K562 (cell line): ENCODE measurements at regions not wholly inside any gene's neighbourhood (a gene's known extent, or its start where the extent isn't known, plus 50 kb on each side); places are given as distances from the start of the nearest gene placed in this dataset.

Experiments
- ATAC-seq: fragments of 200-7000 bp; cut with Tn5 transposase; 3 replicates; pipeline ENCODE4 v1.9.1; 2020; ENCODE audit warnings: moderate library complexity
- BruUV-seq: library from RNA; stranded (reverse); fragments of 400-500 nt; replicated peaks from 2 replicates; lab custom pipeline; 2021; lab: Mats Ljungman, UMichigan
- CTCF ChIA-PET: fragments of 300-600 bp; formaldehyde crosslinking; extraction: SDS; loops from one replicate; lab custom pipeline; 2021; ENCODE audit warnings: low intra/inter-chr PET ratio; lab: Yijun Ruan, JAX
- POLR2A ChIA-PET: fragments of 300-600, 350-650 bp; sonication (Branson Sonifier 250); formaldehyde crosslinking; extraction: SDS; loops from one replicate; lab custom pipeline; 2021; ENCODE audit warnings: antibody characterized with exemption, inconsistent platforms; lab: Yijun Ruan, JAX
- DNase-seq, 4 experiments: peaks; one replicate each; pipeline versions ENCODE4 v3.0.0 to v3.0.0-alpha.2; 2011 to 2018; ENCODE audit warnings: low spot score in 3 of 4, mixed read lengths in 3 of 4; ENCODE audit errors: extremely low read depth in 1 of 4
- FAIRE-seq: peaks from 2 replicates; lab custom pipeline; 2011; peaks lifted over from hg19 to GRCh38; lab: Jason Lieb, UNC
- H2AFZ ChIP-seq: 2 replicates; pipeline ENCODE4 v1.6.0; 2011; ENCODE audit warnings: low read depth, low read length, control low read depth, inconsistent platforms
- H3K27ac ChIP-seq: fragments of 200-600 bp; 3 replicates; pipeline ENCODE4 v1.8.0; 2011; ENCODE audit warnings: low read depth, mild to moderate bottlenecking, control low read depth, inconsistent platforms, low read length, moderate library complexity, mixed read lengths; ENCODE audit errors: extremely low read depth
- H3K27me3 ChIP-seq, 2 experiments: fragments of 300-600 bp in 1 of 2; 2 replicates in 1 of 2; 3 replicates in 1 of 2; pipeline versions ENCODE4 v1.6.0 to v1.8.0; 2011; ENCODE audit warnings: inconsistent platforms in 2 of 2, low read length in 2 of 2, mild to moderate bottlenecking in 1 of 2, mixed read lengths in 1 of 2, moderate library complexity in 1 of 2; ENCODE audit not compliant: control insufficient read depth in 2 of 2, insufficient read depth in 2 of 2
- H3K36me3 ChIP-seq: fragments of 300-600 bp; 3 replicates; pipeline ENCODE4 v1.8.0; 2011; ENCODE audit warnings: mild to moderate bottlenecking, low read length, inconsistent platforms; ENCODE audit not compliant: control insufficient read depth, insufficient read depth
- H3K4me1 ChIP-seq, 2 experiments: fragments of 200-600 bp in 1 of 2; replicated peaks in 1 of 2; 2 replicates in 1 of 2; 3 replicates in 1 of 2; pipeline versions ENCODE4 v1.5.1 to v1.8.0; 2011; ENCODE audit warnings: inconsistent platforms in 2 of 2, low read length in 2 of 2, mild to moderate bottlenecking in 1 of 2, mixed read lengths in 1 of 2, moderate library complexity in 1 of 2; ENCODE audit not compliant: control insufficient read depth in 2 of 2, insufficient read depth in 2 of 2
- H3K4me2 ChIP-seq: 2 replicates; pipeline ENCODE4 v1.6.1; 2011; ENCODE audit warnings: low read length, control low read depth, inconsistent platforms, mixed read lengths; ENCODE audit not compliant: insufficient read depth
- H3K4me3 ChIP-seq: fragments of 200-600 bp; sonication (generic), shearing (Covaris generic); 2 replicates; pipeline ENCODE4 v1.5.1; 2016; ENCODE audit warnings: control low read depth, inconsistent platforms
- H3K79me2 ChIP-seq: fragments of 200-600 bp; 3 replicates; pipeline ENCODE4 v1.8.0; 2011; ENCODE audit warnings: low read length, inconsistent platforms; ENCODE audit not compliant: control insufficient read depth, insufficient read depth
- H3K9ac ChIP-seq, 2 experiments: 2 replicates each; pipeline versions ENCODE4 v1.6.0 to v1.6.1; 2011; ENCODE audit warnings: low read depth in 2 of 2, low read length in 2 of 2, control low read depth in 1 of 2, inconsistent platforms in 1 of 2, mild to moderate bottlenecking in 1 of 2, mixed read lengths in 1 of 2; ENCODE audit not compliant: insufficient read depth in 1 of 2
- H3K9me1 ChIP-seq: one replicate; pipeline ENCODE4 v1.6.0; 2011; ENCODE audit warnings: inconsistent platforms, mild to moderate bottlenecking, low read length, moderate library complexity; ENCODE audit not compliant: control insufficient read depth, insufficient read depth
- H3K9me3 ChIP-seq: replicated peaks from 2 replicates; pipeline ENCODE4 v1.5.1; 2011; ENCODE audit warnings: low read depth, low read length, inconsistent platforms; ENCODE audit not compliant: control insufficient read depth, insufficient read depth
- H4K20me1 ChIP-seq: replicated peaks from 2 replicates; pipeline ENCODE4 v1.6.1; 2011; ENCODE audit warnings: low read length, inconsistent platforms, mixed read lengths; ENCODE audit not compliant: control insufficient read depth, insufficient read depth
- ATF1 ChIP-seq, 2 experiments: fragments of 450-650 bp in 1 of 2; IDR thresholded peaks; 2 replicates each; pipeline ENCODE4 v1.6.1; 2016; ENCODE audit warnings: missing compliant biosample characterization in 1 of 2, missing genetic modification characterization in 1 of 2
- ATF3 ChIP-seq, 2 experiments: fragments of 450-650 bp in 1 of 2; sonication (generic) in 1 of 2; formaldehyde crosslinking in 1 of 2; IDR thresholded peaks in 1 of 2; conservative IDR thresholded peaks in 1 of 2; 2 replicates each; pipeline versions ENCODE4 v1.6.1 to v1.8.1; 2016 to 2023; ENCODE audit warnings: mild to moderate bottlenecking in 2 of 2, moderate library complexity in 2 of 2, inconsistent platforms in 1 of 2, missing genetic modification reagents in 1 of 2
- ATF7 ChIP-seq: fragments of 450-650 bp; IDR thresholded peaks from 2 replicates; pipeline ENCODE4 v1.7.1; 2014; ENCODE audit warnings: mild to moderate bottlenecking, moderate library complexity
- ELF4 ChIP-seq: fragments of 450-650 bp; formaldehyde crosslinking; IDR thresholded peaks from 2 replicates; pipeline ENCODE4 v1.4.0; 2022; ENCODE audit warnings: missing genetic modification characterization
- MYBL2 ChIP-seq, 2 experiments: fragments of 450-650 bp in 1 of 2; sonication (generic) in 1 of 2; formaldehyde crosslinking in 1 of 2; IDR thresholded peaks; 2 replicates each; pipeline versions ENCODE4 v1.6.1 to v1.8.1; 2017 to 2022; ENCODE audit warnings: borderline replicate concordance in 1 of 2, inconsistent platforms in 1 of 2, low read depth in 1 of 2, mild to moderate bottlenecking in 1 of 2, missing genetic modification reagents in 1 of 2, moderate library complexity in 1 of 2
- SIN3B ChIP-seq: fragments of 450-650 bp; IDR thresholded peaks from 2 replicates; pipeline ENCODE4 v1.6.1; 2017; ENCODE audit warnings: low read depth, mild to moderate bottlenecking, moderate library complexity
- ZNF449 ChIP-seq: fragments of 250-450 bp; sonication (Bioruptor Pico); IDR thresholded peaks from 2 replicates; pipeline ENCODE4 v1.8.0; 2022; ENCODE audit warnings: moderate library complexity, mild to moderate bottlenecking, inconsistent platforms
- WGBS: fragments of 100-300 bp; shearing (Covaris generic); methylation state at CpG from one replicate; pipeline ENCODE4 v1.1.6; 2016; ENCODE audit warnings: low coverage, mixed read lengths; ENCODE audit not compliant: insufficient coverage; ENCODE audit errors: missing lambda C conversion rate; 5-methylcytosine and 5-hydroxymethylcytosine counted together
- in situ Hi-C: fragments of 300-500 bp; cut with MboI; formaldehyde crosslinking; loops from 4 replicates; pipeline ENCODE4 v1.15.0; 2018; ENCODE audit warnings: inconsistent platforms, mixed read lengths
- intact Hi-C: fragments of 100-400 bp; cut with micrococcal nuclease; formaldehyde crosslinking; loops from 2 replicates; pipeline ENCODE4 v1.14.2; 2022

- TF ChIP-seq ZNF449 (CRISPR knock-in tag) (no peak), SIN3B (no peak), ATF1 (CRISPR knock-in tag; IDR thresholded peaks at IDR 0.05) (no peak), ATF1 (tag; IDR thresholded peaks at IDR 0.05) (no peak)
Observed at GRCh38 chr6:10184371-10185227, 230.3 kb downstream of the TFAP2A start (continued).

GRCh38 chr6:10180138-10181074 is 234.5 kb downstream of the TFAP2A start:
- Histone ChIP-seq H2AFZ (no peak overlapping the region), H3K79me2 (no peaks in the 10 kb centered on the region), H3K36me3 (no peaks in the 10 kb centered on the region), H3K9ac (0 out of 4 replicates have a peak overlapping the region, but pooled peaks of 1 of the 2 experiments have one; percentile 42), H3K9me1 (no peaks in the 10 kb centered on the region), H3K4me1 (no peaks in the 10 kb centered on the region), H3K27ac (no peak overlapping the region), H3K9me3 (no peaks in the 10 kb centered on the region), H3K4me3 (no peak overlapping the region), H3K4me2 (no peak overlapping the region), H3K27me3 (0 out of 5 replicates have a peak, but pooled peaks cover 0 to under 1% of the 10 kb centered on the region in 2 experiments), H4K20me1 (no peaks in the 10 kb centered on the region)
- ChIA-PET CTCF (interaction anchor here (0.7 kb wide), 1 partner anchor 1028 kb away, joined by 4 read pairs; no protein-coding TSS in a partner anchor), POLR2A (no interaction called here)
- BruUV-seq = no TSS peak
- in situ Hi-C loops = no loop called here
- TF ChIP-seq MYBL2 (IDR thresholded peaks at IDR 0.05; ENCODE audit: low read depth) = no peak
- no peak for TF ChIP-seq MYBL2 (CRISPR knock-in tag; IDR thresholded peaks at IDR 0.05; ENCODE audit: borderline replicate concordance)
- no peak for TF ChIP-seq ELF4 (CRISPR knock-in tag)
- peak; percentile 48; the same call in 1 of the 2 replicates for TF ChIP-seq ATF3 (IDR thresholded peaks at IDR 0.05)
- no peak for TF ChIP-seq ATF3 (CRISPR knock-in tag; conservative IDR thresholded peaks at IDR 0.05)
- TF ChIP-seq ATF7 = peak; percentile 12; the same call in 1 of the 2 replicates
- intact Hi-C loops = no loop called here
- FAIRE-seq (no peak), ATAC-seq (no peak), DNase-seq (no peak)
- WGBS = 10% methylated on average over 14 of the region's 14 CpGs
